NCI-H82 treated with DMSO at 0.1 percent for 48 hours (cell line): ENCODE measurements at regions not wholly inside any gene's neighbourhood (a gene's known extent, or its start where the extent isn't known, plus 50 kb on each side); places are given as distances from the start of the nearest gene placed in this dataset.
"Not testable (repeated sequence)": the region's sequence is repeated elsewhere in the genome, so short reads cannot be mapped to it uniquely, and the experiment has no call there.

Experiments
- DNase-seq: peaks from one replicate; lab custom pipeline; 2025; ENCODE audit not compliant: unreplicated experiment; lab: John Stamatoyannopoulos, UW

DNA sequence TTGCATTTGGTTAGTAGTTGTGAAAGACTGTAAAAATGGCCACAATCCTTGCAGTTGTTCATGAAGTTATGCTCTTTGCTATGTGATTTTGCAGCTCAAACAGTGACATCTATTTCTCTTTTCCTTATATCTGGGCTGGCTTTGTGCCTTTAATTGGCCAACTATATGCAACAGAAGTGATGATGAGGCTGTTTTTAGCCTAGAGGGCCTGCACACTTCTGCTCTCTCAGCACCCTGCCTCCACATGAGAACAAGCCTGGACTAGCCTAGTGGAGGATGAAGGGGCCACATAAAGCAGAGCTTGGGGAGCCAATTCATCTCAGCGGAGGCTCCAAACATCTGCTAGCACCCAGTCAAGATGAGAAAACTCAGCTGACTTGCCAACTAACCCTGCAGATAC, 339.8 kb downstream of the OMA1 start:
- DNase-seq: no peak

GRCh38 chr1:58204284-58204683, 342.2 kb downstream of the OMA1 start:
- peak; percentile 47 for DNase-seq

- DNase-seq: no peak
These were observed 344.9 kb downstream of the OMA1 start for GRCh38 chr1:58201492-58202106.

- no peak for DNase-seq
These were observed 346.1 kb downstream of the OMA1 start for GRCh38 chr1:58200437-58200836.

DNA sequence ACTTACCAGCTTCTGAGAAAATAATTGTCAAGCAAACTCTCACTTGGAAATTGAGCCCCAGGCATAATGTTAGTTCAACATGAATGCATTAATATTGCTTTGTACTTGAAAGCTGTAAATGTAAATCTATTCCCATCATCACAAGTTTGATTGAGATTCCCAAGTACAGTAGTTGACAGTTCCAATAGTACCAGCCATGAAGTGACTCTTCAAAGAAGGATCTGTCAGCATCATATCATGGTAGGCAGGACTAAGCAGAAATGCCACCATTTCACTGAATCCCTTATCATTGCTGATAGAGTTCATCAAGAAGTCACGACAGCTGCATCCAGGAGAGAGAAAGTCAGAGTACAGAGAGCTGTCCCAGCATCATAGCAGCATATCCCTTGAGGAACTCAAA, 348.7 kb downstream of the OMA1 start:
- no peak for DNase-seq

- no peak for DNase-seq
These were observed 356.1 kb downstream of the OMA1 start for GRCh38 chr1:58190267-58190988.

GRCh38 chr1:58189453-58189852, 357.1 kb downstream of the OMA1 start:
- no peak for DNase-seq

DNA sequence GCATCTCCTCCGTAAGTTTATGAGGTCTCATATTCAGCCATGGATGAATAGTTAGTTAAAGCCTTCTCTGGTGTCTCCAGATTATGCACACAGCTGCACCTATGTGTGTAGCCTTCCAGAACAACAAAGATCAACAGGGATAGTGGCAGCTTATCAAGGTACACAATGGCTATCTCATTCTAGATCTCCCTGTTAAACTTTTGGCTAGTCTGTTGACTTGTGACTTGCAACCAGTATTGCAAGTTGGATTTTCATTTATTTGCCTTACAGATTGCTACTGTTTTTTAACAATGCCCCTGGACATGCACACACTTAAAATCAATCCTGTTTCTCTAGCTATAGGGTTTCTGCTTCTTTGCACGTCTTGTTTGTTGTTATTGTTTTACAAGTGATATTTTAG, 363.2 kb downstream of the OMA1 start:
- no peak for DNase-seq

GRCh38 chr1:58180537-58180936, 366.0 kb downstream of the OMA1 start:
- no peak for DNase-seq

- not testable (repeated sequence) for DNase-seq
These were observed 377.4 kb downstream of the OMA1 start for GRCh38 chr1:58169160-58169559.

DNA sequence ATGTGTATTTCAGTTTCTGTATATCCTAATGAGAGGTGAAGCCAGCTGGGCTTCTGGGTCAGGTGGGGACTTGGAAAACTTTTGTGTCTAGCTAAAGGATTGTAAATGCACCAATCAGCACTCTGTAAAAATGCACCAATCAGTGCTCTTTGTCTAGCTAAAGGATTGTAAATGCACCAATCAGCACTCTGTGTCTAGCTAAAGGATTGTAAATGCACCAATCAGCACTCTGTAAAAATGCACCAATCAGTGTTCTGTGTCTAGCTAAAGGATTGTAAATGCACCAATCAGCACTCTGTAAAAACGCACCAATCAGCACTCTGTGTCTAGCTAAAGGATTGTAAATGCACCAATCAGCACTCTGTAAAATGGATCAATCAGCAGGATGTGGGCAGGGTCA, 379.4 kb downstream of the OMA1 start:
- not testable (repeated sequence) for DNase-seq

DNA sequence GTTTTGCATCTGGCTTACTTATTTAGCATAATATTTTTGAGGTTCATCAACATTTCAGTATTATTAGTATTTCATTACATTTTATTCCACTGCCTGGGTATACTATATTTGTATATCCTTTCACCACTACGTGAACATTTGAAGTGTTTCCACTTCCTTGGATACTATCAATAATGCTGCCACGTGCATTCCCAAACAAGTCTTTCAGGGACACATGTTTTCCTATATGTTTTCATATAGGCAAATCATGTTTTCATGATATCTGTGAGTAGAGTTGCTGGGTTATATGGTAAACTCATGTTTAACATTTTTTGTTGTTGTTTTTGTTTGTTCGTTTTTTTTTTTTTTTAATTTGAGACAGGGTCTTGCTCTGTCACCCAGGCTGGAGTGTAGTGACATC, 380.1 kb downstream of the OMA1 start:
- no peak for DNase-seq

GRCh38 chr1:58165073-58165472, 381.5 kb downstream of the OMA1 start:
- no peak for DNase-seq

- peak; percentile 43 for DNase-seq
These were observed 383.5 kb downstream of the OMA1 start for GRCh38 chr1:58162952-58163550.

DNA sequence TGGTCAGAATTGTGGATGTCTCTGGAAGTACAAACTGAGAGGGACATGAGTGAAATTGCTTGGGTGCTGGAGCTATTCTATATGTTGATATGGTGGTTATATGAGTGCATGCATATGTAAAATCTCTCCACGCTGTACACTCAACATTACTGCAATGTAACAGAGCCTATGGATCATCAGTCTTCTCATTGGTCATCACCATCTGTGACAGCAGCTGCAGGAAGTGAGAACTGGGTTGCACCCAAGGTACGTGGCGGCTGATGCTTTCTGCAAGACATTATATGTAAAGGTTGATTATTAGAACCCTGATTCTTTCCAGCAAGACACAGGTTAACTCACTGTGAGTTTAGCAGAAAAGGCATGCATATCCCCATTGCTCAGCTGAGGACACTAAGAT, 387.1 kb downstream of the OMA1 start:
- DNase-seq: no peak

DNA sequence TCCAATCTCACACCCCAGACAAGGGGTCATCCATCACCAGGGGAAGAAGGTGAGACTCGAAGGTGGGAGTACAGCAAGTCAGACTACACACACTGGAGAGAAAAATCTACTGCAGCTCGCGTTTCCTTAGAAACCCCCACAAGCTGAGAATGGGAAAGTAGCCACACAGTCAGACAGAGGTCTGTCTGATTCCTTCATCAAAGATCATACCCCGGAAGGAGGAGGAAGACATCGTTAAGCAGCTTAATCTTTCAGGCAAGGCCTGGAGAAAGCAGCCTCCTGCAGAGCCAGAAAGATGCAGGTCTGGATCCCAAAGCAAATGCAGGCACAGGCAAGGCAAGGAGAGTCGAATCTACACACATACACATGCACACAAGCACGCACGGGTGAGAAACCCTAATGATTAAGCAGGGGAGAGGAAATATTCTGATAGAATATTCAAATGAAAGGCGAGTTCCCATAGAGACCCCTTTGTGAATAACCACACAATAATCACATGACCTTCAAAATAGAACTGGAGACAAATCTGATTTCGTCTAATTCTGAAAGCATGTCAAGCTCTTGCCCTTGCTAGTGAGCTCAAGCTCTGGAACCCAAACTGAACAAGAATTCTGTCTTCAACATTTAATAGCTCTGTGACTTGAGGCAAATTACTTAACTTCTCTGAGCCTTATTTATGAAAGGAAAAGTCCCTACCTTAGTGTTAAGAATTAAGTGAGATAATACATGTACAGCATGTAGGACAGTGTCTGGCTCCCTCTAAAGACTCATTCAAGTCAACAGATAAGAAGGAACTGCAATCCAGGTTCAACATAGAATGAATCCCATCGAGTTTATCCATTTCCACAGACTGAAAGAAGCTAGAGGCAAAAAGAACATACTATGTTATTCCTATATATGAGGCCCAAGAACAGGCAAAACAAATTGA, 387.8 kb downstream of the OMA1 start:
- peak; percentile 66 for DNase-seq

- DNase-seq: peak; percentile 68
These were observed 388.5 kb downstream of the OMA1 start for GRCh38 chr1:58158016-58158415.

GRCh38 chr1:58157256-58157655, 389.3 kb downstream of the OMA1 start:
- no peak for DNase-seq

- no peak for DNase-seq
These were observed 389.7 kb downstream of the OMA1 start for GRCh38 chr1:58156831-58157230.

- no peak for DNase-seq
These were observed 390.4 kb downstream of the OMA1 start for GRCh38 chr1:58156124-58156468.

GRCh38 chr1:58155418-58156123, 391.0 kb downstream of the OMA1 start:
- no peak for DNase-seq
